C4-2B (cell line): ENCODE measurements at regions not wholly inside any gene's neighbourhood (a gene's known extent, or its start where the extent isn't known, plus 50 kb on each side); places are given as distances from the start of the nearest gene placed in this dataset.

Experiments
- H3K27ac ChIP-seq: fragments of 450-650 bp; 2 replicates; pipeline ENCODE4 v1.5.1; 2017
- ZFX ChIP-seq: fragments of 450-650 bp; IDR thresholded peaks from 2 replicates; pipeline ENCODE4 v1.6.1; 2017
- TF ChIP-seq, protein P1 (sequence below): fragments of 450-650 bp; conservative IDR thresholded peaks from 2 replicates; pipeline ENCODE4 v1.5.1; 2017; ENCODE audit warnings: mild to moderate bottlenecking

DNA sequence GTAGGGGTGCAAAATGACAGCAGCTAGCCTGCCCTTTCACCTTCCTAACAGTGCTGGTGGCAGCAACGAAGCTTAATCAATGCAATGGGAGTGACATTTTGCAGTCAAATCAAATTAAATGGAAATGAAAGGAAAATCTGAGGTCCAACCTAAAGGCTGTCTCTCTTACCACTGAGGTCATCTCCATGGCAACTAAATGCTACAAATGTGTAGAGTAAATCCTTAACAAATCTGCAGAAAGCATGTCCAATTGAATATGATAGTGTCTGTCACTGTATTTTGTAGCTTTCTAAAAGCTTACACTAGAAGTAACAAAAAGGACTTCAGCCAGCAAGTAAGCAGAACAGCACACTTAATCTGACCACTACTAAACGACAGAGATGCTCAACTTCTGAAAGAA, 488.8 kb downstream of the BCAT1 start:
- H3K27ac ChIP-seq, result no peak overlapping the region
- no peak for TF ChIP-seq ZFX
- TF ChIP-seq, protein P1, sequence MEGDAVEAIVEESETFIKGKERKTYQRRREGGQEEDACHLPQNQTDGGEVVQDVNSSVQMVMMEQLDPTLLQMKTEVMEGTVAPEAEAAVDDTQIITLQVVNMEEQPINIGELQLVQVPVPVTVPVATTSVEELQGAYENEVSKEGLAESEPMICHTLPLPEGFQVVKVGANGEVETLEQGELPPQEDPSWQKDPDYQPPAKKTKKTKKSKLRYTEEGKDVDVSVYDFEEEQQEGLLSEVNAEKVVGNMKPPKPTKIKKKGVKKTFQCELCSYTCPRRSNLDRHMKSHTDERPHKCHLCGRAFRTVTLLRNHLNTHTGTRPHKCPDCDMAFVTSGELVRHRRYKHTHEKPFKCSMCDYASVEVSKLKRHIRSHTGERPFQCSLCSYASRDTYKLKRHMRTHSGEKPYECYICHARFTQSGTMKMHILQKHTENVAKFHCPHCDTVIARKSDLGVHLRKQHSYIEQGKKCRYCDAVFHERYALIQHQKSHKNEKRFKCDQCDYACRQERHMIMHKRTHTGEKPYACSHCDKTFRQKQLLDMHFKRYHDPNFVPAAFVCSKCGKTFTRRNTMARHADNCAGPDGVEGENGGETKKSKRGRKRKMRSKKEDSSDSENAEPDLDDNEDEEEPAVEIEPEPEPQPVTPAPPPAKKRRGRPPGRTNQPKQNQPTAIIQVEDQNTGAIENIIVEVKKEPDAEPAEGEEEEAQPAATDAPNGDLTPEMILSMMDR, result no peak

DNA sequence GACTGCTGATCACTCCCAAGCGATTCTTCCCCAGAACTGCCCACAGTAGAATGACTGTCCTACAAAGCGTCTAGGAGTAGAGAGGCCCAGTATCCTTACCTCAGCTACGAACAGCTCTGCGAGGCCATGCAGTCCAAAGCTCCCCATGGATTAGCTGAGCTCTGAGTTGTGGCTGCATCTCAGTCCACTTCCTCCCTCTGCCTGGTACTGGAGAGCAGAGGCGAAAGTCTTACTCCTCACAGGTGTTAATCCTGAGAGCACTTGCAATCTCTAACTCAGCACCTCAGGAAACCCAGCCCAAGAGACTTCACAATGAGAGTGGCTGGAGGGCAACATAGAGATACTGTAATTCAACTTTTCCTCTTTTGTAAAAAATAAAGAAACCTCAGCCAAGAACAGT, 493.1 kb downstream of the BCAT1 start:
- H3K27ac ChIP-seq, result no peak overlapping the region

DNA sequence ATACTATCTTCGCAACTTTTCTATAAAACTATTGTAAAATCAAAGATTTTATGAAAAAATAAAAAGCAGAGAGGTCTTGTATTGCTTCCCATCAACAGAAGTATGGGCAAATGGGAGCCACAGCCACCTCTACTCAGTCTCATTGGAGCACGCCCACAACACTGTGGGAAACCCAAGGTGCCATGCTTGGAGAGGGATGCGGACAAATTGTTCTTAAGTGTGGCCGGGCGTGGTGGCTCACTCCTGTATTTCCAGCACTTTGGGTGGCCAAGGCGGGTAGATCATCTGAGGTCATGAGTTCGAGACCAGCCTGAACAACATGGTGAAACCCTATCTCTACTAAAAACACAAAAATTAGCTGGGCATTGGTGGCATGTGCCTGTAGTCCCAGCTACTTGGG, 498.2 kb upstream of the SOX5 start:
- TF ChIP-seq, protein P1, result no peak
- no peak for TF ChIP-seq ZFX
- no peak overlapping the region for H3K27ac ChIP-seq

More for the DNA sequence above, 493.1 kb downstream of the BCAT1 start:
- TF ChIP-seq, protein P1, result no peak
- no peak for TF ChIP-seq ZFX

DNA sequence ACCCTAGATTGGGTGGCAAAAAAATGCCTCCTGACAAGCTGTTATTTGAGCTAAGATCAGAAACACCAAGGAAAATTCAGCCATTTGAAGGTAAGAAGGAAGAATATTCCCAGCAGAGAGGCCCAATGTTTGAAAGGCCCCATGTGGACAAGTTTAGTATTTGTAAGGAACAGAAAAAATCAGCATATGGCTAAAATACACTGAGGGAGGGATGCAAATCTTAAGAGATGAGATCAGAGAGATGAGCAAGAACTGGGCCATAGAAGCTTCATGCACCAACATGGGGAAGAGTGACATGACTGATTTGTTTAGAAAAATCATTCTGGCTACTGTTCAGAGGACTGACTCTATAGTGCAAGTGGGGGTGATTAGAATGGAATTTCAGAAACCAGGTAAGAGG, 496.8 kb upstream of the SOX5 start:
- TF ChIP-seq, protein P1, result no peak
- no peak for TF ChIP-seq ZFX
- H3K27ac ChIP-seq, result no peak overlapping the region

DNA sequence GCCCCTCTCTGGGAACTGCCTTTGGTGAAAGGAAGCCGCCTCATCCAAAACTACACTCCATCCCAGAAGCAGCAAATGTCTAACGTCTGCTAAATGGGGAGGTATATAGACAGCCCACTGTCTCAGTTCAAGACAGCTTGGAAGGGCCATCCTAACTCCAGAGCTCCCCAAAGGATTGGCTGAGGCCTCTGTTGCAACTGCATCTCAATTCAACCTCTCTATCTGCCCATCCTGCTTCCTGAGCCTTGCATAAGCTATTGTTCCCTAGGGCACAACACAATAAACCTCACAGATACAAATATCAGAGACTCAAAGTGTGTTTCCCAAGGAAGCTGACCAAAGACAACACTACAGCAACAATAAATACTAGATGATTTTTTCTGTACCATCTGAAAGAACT, 495.2 kb upstream of the SOX5 start:
- H3K27ac ChIP-seq, result no peak overlapping the region
- TF ChIP-seq, protein P1, result no peak
- TF ChIP-seq ZFX, result no peak

DNA sequence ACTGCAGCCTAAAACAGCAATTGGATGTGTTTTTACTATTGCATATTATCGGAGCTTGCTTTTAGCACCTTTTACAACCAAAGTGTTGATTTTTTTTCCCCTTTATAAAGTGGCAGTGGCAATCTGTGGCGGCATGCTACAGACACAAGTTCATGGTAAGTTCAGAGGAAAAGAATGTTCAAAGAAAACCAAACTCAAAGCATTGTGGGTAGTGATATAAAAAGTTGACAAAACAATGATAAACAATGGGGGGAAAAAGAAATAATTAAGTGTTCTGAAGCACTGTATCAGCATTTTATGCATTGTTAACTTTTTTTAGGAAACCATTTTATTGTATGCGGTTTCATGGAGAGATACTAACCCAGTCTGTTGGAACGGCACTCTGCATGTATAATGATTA, 492.0 kb upstream of the SOX5 start:
- no peak overlapping the region for H3K27ac ChIP-seq
- TF ChIP-seq ZFX, result no peak
- TF ChIP-seq, protein P1, result no peak

DNA sequence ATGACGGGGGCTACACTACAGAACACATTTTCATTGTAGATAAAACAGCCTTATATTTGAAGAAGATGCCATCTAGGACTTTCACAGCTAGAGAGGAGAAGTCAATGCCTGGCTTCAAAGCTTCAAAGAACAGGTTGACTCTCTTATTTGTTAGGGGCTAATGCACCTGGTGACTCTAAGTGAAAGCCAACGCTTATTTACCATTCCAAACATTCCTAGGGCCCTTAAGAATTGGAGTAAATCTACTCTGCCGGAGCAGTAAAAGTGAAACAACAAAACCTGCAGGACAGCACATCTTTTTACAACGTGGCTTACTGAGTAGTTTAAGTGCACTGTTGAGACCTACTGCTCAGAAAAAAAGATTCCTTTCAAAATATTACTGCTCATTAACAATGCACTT, 487.2 kb upstream of the SOX5 start:
- TF ChIP-seq, protein P1, result no peak
- TF ChIP-seq ZFX, result no peak
- no peak overlapping the region for H3K27ac ChIP-seq
